GM12864 (cell line): ENCODE measurements at regions not wholly inside any gene's neighbourhood (a gene's known extent, or its start where the extent isn't known, plus 50 kb on each side); places are given as distances from the start of the nearest gene placed in this dataset.

Experiments used
- DNase-seq: peaks from one replicate; pipeline ENCODE4 v3.0.0-alpha.2; 2011; ENCODE audit warnings: low read depth
- H3K4me3 ChIP-seq: 2 replicates; pipeline ENCODE4 v1.5.1; 2011; ENCODE audit warnings: mild to moderate bottlenecking, low read depth, low read length, control low read depth
- CTCF ChIP-seq: IDR thresholded peaks from 2 replicates; pipeline ENCODE4 v1.5.1; 2011; ENCODE audit warnings: low read depth, mild to moderate bottlenecking, moderate library complexity, low read length, control low read depth, inconsistent platforms; ENCODE audit errors: missing control alignments

- DNase-seq, result no peak
- no peak overlapping the region for H3K4me3 ChIP-seq
- no peak for TF ChIP-seq CTCF
Measured at GRCh38 chr15:98263787-98264186, 303.3 kb downstream of the ARRDC4 start.

- TF ChIP-seq CTCF, result no peak
- no peak for DNase-seq
- H3K4me3 ChIP-seq, result no peak overlapping the region
Measured at GRCh38 chr15:98266295-98266694, 305.8 kb downstream of the ARRDC4 start.

GRCh38 chr15:98268163-98268562 is 307.7 kb downstream of the ARRDC4 start:
- TF ChIP-seq CTCF, result no peak
- H3K4me3 ChIP-seq, result no peak overlapping the region
- no peak for DNase-seq

GRCh38 chr15:98272625-98273024 is 312.1 kb downstream of the ARRDC4 start:
- DNase-seq, result no peak
- peak; percentile 4 for TF ChIP-seq CTCF

GRCh38 chr15:98276018-98276417 is 315.5 kb downstream of the ARRDC4 start:
- no peak for DNase-seq
- TF ChIP-seq CTCF, result no peak
- H3K4me3 ChIP-seq, result no peak overlapping the region

More at GRCh38 chr15:98272625-98273024, 312.1 kb downstream of the ARRDC4 start:
- no peak overlapping the region for H3K4me3 ChIP-seq

GRCh38 chr15:98277602-98278001 is 317.1 kb downstream of the ARRDC4 start:
- no peak for TF ChIP-seq CTCF
- no peak overlapping the region for H3K4me3 ChIP-seq
- DNase-seq, result no peak

GRCh38 chr15:98280284-98280975 is 319.9 kb downstream of the ARRDC4 start:
- no peak for TF ChIP-seq CTCF
- H3K4me3 ChIP-seq, result no peak overlapping the region
- DNase-seq, result no peak
